Stomach (tissue), 8 donors: ENCODE measurements at regions not wholly inside any gene's neighbourhood (a gene's known extent, or its start where the extent isn't known, plus 50 kb on each side); places are given as distances from the start of the nearest gene placed in this dataset.

Source experiments
- DNase-seq, 2 donors: peaks; one replicate each; pipeline versions ENCODE4 v3.0.0 to v3.0.0-alpha.2; 2013 to 2019
- H3K27ac ChIP-seq, 5 donors: fragments of 200-600 bp in 4 of 5; sonication (generic) in 4 of 5; one replicate each; pipeline ENCODE4 v1.5.1; 2013 to 2019; ENCODE audit warnings: mild to moderate bottlenecking in 1 of 5, moderate library complexity in 1 of 5
- H3K27me3 ChIP-seq, 3 donors: fragments of 200-600 bp; sonication (generic); one replicate each; pipeline ENCODE4 v1.5.1; 2017 to 2019; ENCODE audit warnings: mixed run types in 1 of 3
- H3K36me3 ChIP-seq, 4 donors: fragments of 200-600 bp; sonication (generic); 1 replicate in 3 of 4; 2 replicates in 1 of 4; pipeline ENCODE4 v1.5.1; 2016 to 2019
- H3K4me1 ChIP-seq, 4 donors: fragments of 200-600 bp; sonication (generic); one replicate each; pipeline ENCODE4 v1.5.1; 2016 to 2019
- H3K4me3 ChIP-seq, 4 donors: fragments of 200-600 bp; sonication (generic) in 3 of 4; one replicate each; pipeline ENCODE4 v1.5.1; 2016 to 2019; ENCODE audit warnings: mild to moderate bottlenecking in 1 of 4
- H3K9me3 ChIP-seq, 4 donors: fragments of 200-600 bp; sonication (generic); one replicate each; pipeline ENCODE4 v1.5.1; 2016 to 2019
- EP300 ChIP-seq: sonication (generic); formaldehyde crosslinking; IDR thresholded peaks from one replicate; pipeline ENCODE4 v1.6.1; 2017; ENCODE audit warnings: antibody characterized with exemption
- POLR2A ChIP-seq, 4 donors: fragments of 450-650 bp; IDR thresholded peaks; one replicate each; pipeline ENCODE4 v1.6.1; 2016; ENCODE audit warnings: antibody characterized with exemption in 4 of 4, control low read depth in 2 of 4, mild to moderate bottlenecking in 1 of 4, moderate library complexity in 1 of 4
- POLR2AphosphoS5 ChIP-seq, 3 donors: sonication (generic); formaldehyde crosslinking; IDR thresholded peaks; one replicate each; pipeline ENCODE4 v1.6.1; 2016; ENCODE audit warnings: antibody characterized with exemption in 3 of 3
- WGBS, 5 donors: extraction: QIAGEN DNeasy Blood & Tissue Kit in 3 of 5; methylation state at CpG; one replicate each; pipeline versions ENCODE4 v1.1.5 to v1.1.7; 2013 to 2018; 5-methylcytosine and 5-hydroxymethylcytosine counted together
- intact Hi-C: fragments of 100-400 bp; cut with DNase I; formaldehyde crosslinking; loops from one replicate; pipeline ENCODE4 v1.15.1; 2023; ENCODE audit warnings: low total_unique reads
- TF ChIP-seq, protein P1 (sequence below), 7 experiments: fragments of 450-650 bp in 4 of 7; fragments of 200-600 bp in 3 of 7; sonication (generic) in 3 of 7; IDR thresholded peaks; one replicate each; pipeline ENCODE4 v1.5.1; 2016 to 2019; ENCODE audit warnings: antibody characterized with exemption in 7 of 7, control low read depth in 2 of 7, mild to moderate bottlenecking in 1 of 7
- donor health status: healthy with polysubstance abuse.
- donor health status: Bipolar disorder and iron deficiency.
- donor health status: healthy.

DNA sequence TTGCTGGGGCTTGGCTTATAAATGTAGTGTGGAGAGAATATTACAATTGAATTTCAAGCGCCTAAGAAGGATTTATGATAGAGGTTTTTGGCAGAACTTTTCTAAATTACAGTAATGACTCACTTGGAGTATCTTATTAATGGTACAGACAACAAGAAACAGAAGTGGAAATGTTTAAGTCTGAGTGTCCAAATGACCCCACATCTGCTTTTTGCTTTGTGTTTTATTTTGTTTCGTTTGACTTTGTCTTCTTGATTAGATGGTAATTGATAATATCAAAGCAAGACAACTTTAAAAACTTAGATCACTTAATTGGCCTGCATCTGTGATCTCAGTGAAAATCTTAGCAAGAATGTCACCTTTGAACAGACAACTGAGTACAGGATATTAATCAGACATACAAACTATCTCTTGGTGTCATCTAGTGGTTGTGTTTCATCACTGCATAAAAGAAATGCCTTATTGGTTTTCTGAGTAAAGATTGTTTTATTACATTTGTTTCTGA is 577.4 kb downstream of the ISL1 start:
- Histone ChIP-seq H3K27me3 (no peaks in the 10 kb centered on the region), H3K4me3 (no peak overlapping the region), H3K4me1 (no peaks in the 10 kb centered on the region), H3K27ac (no peak overlapping the region), H3K9me3 (no peaks in the 10 kb centered on the region), H3K36me3 (no peaks in the 10 kb centered on the region)
- DNase-seq, result peak in 1 of 2 donors; percentile 34
- intact Hi-C loops, result no loop called here
- WGBS, 5 donors, result 51 to 59% (median 57%) methylated on average over 2 of the region's 2 CpGs
- TF ChIP-seq EP300 (no peak), POLR2A (IDR thresholded peaks at IDR 0.05) (no peak)
- TF ChIP-seq, protein P1, sequence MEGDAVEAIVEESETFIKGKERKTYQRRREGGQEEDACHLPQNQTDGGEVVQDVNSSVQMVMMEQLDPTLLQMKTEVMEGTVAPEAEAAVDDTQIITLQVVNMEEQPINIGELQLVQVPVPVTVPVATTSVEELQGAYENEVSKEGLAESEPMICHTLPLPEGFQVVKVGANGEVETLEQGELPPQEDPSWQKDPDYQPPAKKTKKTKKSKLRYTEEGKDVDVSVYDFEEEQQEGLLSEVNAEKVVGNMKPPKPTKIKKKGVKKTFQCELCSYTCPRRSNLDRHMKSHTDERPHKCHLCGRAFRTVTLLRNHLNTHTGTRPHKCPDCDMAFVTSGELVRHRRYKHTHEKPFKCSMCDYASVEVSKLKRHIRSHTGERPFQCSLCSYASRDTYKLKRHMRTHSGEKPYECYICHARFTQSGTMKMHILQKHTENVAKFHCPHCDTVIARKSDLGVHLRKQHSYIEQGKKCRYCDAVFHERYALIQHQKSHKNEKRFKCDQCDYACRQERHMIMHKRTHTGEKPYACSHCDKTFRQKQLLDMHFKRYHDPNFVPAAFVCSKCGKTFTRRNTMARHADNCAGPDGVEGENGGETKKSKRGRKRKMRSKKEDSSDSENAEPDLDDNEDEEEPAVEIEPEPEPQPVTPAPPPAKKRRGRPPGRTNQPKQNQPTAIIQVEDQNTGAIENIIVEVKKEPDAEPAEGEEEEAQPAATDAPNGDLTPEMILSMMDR (IDR thresholded peaks at IDR 0.05), result peak in 2 of 7 experiments; percentile 14 to 25

DNA sequence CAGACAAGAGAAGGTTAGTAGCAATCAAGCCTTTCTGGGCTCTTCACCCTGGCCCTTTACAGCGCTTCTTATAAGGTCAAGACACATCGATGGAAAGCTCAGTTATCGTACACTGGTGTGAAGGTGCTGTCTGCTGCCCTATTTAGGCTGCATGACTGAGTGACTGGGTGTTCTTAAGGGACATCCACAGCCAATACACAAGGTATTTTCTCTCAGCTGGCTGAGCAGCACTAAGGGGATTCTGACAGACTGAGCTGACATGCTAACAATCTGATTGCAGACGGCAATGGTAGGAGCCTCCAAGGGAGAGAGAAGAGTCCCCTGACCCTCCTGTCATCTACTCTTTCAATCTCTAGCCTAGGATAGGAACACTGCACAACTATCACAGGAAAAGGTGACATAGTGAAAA is 577.9 kb downstream of the ISL1 start:
- Histone ChIP-seq H3K4me3 (no peak overlapping the region), H3K27me3 (no peaks in the 10 kb centered on the region), H3K27ac (no peak overlapping the region), H3K4me1 (no peaks in the 10 kb centered on the region), H3K36me3 (no peaks in the 10 kb centered on the region), H3K9me3 (no peaks in the 10 kb centered on the region)
- peak in 1 of 2 donors; percentile 15 for DNase-seq
- 83 to 92% (median 86%) methylated on average over 4 of the region's 4 CpGs for WGBS, 5 donors
- TF ChIP-seq POLR2AphosphoS5 (IDR thresholded peaks at IDR 0.05), result no peak
- no peak for TF ChIP-seq EP300
- no peak for TF ChIP-seq POLR2A (IDR thresholded peaks at IDR 0.05)
- TF ChIP-seq, protein P1 (IDR thresholded peaks at IDR 0.05), result no peak
- intact Hi-C loops, result no loop called here

DNA sequence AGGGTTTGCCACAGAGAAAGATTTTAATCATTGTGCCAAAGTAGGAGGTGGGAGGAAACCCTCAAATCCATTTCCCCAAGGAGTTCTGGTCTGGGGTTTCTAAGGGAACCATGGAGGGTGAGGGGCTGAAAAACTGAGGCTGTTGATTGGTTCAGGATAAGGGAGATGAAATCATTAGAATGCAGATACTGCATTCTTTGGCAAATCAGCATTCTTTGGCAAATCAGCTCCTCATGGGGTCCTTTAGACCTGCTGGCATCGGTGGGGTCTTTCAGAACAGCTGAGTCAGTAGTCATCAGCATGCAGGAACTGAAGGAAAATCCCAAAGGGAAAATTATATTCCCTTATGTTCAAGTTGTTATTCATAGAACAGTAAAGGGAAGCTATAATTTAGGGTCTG is 585.5 kb downstream of the ISL1 start:
- no peaks in the 10 kb centered on the region for H3K36me3 ChIP-seq
- no peak overlapping the region for H3K4me3 ChIP-seq
- no peaks in the 10 kb centered on the region for H3K9me3 ChIP-seq
- intact Hi-C loops, result no loop called here
- no peaks in the 10 kb centered on the region for H3K4me1 ChIP-seq
- 37 to 76% (median 56%) methylated on average over 1 of the region's 1 CpG for WGBS, 5 donors
- no peak overlapping the region for H3K27ac ChIP-seq
- no peak for DNase-seq
- no peaks in the 10 kb centered on the region for H3K27me3 ChIP-seq
- TF ChIP-seq EP300 (no peak), POLR2AphosphoS5 (IDR thresholded peaks at IDR 0.05) (no peak), POLR2A (IDR thresholded peaks at IDR 0.05) (no peak)
- TF ChIP-seq, protein P1 (IDR thresholded peaks at IDR 0.05), result no peak

DNA sequence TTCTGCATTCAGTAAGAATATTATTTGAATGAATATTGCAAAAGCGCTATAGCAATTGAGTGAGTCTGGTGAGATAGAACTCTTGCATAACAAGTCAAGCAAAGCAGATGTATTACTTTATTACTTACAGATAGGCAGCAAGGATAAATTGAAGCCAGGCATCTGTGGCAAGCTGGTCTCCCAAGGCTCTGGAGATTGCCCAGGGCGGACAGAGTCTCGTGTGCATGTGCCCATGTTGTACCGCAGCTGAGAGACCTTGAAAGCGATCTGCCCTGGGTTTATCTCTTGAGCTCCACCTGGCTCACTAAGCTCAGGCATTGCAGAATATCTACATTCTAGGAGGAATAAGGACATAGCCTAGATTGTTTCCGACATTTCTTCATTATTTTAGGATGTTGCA is 591.6 kb downstream of the ISL1 start:
- Histone ChIP-seq H3K4me1 (no peaks in the 10 kb centered on the region), H3K4me3 (no peak overlapping the region), H3K27ac (no peak overlapping the region), H3K27me3 (no peaks in the 10 kb centered on the region), H3K9me3 (no peaks in the 10 kb centered on the region), H3K36me3 (no peaks in the 10 kb centered on the region)
- no peak for DNase-seq
- intact Hi-C loops, result no loop called here
- no peak for TF ChIP-seq POLR2AphosphoS5 (IDR thresholded peaks at IDR 0.05)
- TF ChIP-seq POLR2A (IDR thresholded peaks at IDR 0.05), result no peak
- TF ChIP-seq, protein P1 (IDR thresholded peaks at IDR 0.05), result no peak
- no peak for TF ChIP-seq EP300
- 87 to 96% (median 92%) methylated on average over 6 of the region's 6 CpGs for WGBS, 5 donors
